UCSD-AML1 (cell line): ENCODE measurements at regions not wholly inside any gene's neighbourhood (a gene's known extent, or its start where the extent isn't known, plus 50 kb on each side); places are given as distances from the start of the nearest gene placed in this dataset.
A peak's percentile ranks its signal among the peaks of the same experiment; 100 is the strongest.

Experiments
- DNase-seq: peaks from one replicate; lab custom pipeline; 2025; ENCODE audit not compliant: unreplicated experiment; lab: John Stamatoyannopoulos, UW

- no peak for DNase-seq
These were observed 576.2 kb downstream of the CPS1 start for GRCh38 chr2:211132573-211132972.

- no peak for DNase-seq
These were observed 577.4 kb downstream of the CPS1 start for GRCh38 chr2:211133766-211134165.

GRCh38 chr2:211138551-211138950 is 582.2 kb downstream of the CPS1 start:
- no peak for DNase-seq

DNA sequence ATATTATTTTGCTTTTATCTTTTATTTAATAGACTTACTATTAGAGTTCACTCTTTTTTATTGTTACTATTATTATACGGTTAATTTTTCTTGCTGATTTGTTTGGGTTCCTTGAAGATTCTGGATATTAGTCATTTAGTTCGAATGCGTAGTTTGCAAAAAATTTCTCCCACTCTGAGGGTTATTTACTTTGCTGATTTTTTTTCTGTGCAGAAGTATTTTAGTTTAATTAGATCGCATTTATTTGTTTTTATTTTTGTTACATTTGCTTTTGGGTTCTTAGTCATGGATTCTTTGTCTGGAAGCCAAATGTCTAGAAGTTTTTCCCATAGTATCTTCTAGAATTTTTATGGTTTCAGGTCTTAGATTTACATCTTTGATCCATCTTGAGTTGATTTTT is 585.2 kb downstream of the CPS1 start:
- DNase-seq: no peak

DNA sequence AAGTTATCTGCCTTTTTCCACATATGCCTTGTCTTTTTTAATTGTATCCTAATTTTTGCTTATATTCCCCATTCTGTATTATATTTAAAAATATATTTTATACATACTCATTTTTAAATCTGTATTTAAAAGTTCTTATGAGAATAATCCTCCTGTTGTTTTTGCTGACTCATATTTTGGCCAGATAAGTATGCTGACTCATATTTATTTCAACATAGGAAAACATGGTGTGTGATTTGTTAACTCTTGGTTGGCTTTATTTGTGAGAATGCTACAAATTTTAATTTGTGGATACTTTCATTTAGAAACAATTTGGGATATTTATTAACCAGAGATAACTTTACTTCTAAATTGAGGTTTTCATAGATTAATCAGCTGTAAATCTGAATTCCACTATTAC is 587.7 kb downstream of the CPS1 start:
- DNase-seq: no peak

DNA sequence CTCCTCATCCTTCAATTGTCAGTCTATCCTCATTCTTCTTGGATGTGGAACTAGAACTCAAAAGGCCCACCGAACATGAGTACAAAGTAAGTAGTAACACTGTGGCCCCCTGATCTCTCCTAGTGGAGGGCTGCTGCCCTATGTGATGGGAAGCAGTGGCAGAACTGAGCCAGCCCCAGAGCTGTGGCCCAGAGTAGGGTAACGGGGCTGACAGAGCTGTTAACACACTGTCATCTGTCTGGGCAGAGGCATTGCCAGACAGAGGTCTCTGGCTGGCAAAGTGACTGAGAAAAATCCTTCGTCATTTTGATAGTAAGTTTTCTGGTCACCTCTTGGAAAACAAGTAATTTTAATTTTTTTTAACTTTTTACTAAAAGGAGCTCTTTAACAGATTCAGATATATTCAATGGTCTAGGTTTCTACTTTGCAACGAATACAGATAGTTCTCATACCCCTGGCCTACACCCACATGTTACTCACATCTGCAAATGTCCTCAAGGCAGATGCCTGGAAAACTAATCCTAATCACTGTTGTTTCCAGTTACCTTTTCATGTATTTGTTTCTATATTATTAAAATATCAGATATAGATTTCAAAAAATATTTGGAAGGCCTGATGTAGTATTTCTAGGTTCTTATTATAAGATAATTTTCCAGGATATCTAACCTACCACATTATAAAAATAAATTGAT is 588.7 kb downstream of the CPS1 start:
- DNase-seq: no peak

DNA sequence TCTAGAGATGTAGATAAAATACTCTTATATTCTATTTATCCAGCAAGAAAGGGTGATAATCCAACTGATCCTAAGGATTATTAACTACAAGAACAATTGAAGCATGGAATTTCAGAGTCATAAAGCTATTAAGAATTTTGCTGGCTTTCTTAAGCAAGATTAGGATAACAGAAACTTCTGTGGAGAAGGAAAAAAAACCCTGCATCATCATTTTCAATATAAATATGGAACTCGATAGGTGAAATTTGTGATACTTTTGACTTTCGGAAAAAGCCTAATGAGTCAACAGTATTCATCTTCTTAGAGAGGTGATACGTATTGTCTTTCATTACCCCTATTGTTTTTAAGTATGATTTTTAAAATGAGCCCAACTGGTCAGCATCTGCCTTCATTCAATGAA is 593.3 kb downstream of the CPS1 start:
- DNase-seq: no peak

- no peak for DNase-seq
These were observed 600.8 kb downstream of the CPS1 start for GRCh38 chr2:211157211-211157610.

- peak; percentile 47 for DNase-seq
These were observed 601.6 kb downstream of the CPS1 start for GRCh38 chr2:211157856-211158463.

DNA sequence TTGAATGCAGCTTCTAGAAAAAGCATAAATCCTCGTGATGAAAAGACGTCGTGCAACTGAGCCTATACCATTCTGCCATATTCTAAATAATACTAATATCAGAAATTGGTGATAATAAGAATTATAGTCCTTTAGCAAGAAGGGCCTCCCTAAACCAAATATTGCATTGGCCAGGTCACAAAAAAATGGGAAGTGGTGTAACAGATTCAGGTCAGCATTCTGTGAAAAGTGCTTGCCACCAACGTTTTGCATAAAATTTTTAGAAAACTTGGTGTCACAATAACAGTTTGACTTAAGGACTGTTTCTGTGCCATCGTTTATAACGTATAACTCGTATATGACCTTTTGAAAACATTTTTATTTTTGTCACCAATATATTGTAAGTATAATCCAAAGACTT is 603.6 kb downstream of the CPS1 start:
- DNase-seq: no peak

GRCh38 chr2:211161236-211161635 is 604.8 kb downstream of the CPS1 start:
- DNase-seq: no peak

DNA sequence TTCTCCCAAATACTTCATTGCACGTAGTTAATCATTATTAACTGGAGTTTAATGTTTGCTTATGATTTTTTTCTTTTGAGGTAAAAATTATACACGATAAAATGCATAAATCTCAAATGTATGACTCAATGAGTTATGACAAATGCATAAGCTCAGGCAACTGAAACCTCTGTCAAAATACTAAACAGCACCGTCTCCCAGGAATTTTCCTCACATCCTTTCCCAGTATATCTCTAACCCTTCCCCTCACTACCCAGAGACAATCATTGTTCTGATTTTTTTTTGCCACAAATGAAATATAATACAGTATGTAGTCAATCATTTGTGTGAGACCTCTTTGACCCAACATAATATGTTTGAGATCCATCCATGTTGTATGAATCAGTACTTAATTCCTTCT is 606.5 kb downstream of the CPS1 start:
- no peak for DNase-seq

DNA sequence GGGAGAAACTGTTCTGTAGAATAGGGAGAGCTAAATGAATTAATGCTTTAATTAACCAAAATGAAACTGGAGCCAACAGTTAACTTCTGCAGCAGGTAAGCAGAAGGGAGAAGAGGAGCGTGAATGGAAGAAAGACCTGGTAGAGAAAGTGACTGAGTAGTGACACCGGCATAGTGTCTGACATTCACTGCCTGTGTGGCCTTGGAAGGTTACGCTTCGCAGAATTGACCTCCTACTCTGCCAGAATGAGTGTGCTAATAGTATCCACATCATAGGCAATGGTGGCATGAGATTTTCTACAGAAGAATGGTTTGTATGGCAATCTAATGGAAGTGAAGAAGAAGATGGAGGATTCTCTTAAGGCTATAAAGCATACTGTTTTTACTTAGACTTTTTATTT is 614.4 kb downstream of the CPS1 start:
- no peak for DNase-seq

- DNase-seq: no peak
These were observed 617.6 kb downstream of the CPS1 start for GRCh38 chr2:211174021-211174420.

- DNase-seq: no peak
These were observed 618.2 kb downstream of the CPS1 start for GRCh38 chr2:211174631-211175030.

- DNase-seq: no peak
These were observed 619.6 kb downstream of the CPS1 start for GRCh38 chr2:211175956-211176355.

DNA sequence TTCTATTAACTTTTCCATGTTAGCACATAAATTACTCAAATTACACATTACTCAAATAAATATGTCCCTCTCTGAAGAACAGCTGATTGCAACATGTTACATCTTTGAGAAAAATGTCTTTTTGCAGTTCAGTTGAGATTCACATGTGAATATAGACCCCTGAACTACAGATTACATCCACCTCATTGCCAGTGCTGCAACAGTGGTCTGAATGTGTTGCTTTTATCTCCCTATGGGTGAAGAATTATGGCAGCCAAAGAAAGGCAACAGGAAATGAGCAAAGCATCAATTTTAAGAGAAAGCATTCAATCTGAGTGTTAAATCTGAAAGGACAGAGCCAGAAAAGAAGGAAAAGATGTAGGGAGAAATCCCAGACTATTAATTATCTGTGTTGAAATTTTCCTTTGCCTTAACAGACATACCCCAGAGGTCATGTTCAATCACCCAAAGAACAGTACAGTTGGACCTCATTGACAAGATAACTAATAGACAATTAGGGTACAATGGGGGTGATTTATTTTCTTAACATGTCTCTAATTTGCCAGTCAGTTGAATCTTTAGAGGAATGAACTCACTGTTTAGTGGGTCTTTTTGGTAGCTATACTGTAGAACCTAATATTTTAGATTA is 620.2 kb downstream of the CPS1 start:
- no peak for DNase-seq

DNA sequence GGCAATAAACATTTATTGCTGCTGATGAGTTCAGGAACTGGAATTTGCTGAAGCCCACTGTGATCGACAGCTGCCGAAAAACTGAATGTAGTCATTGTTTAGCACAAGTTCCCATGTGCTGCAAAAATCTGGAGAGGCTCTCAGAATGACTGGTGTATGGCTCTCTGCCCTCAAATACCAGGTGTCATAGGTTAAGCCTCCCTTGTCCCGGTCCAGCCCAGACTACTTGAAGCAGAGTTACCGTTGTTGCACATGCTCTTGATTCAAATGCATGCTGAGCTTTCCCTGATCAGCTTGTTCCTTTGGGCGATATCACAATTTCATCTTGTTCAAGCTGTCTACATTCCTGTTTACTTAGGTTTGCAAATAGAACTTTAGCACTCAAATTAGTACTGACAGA is 625.2 kb downstream of the CPS1 start:
- DNase-seq: no peak

DNA sequence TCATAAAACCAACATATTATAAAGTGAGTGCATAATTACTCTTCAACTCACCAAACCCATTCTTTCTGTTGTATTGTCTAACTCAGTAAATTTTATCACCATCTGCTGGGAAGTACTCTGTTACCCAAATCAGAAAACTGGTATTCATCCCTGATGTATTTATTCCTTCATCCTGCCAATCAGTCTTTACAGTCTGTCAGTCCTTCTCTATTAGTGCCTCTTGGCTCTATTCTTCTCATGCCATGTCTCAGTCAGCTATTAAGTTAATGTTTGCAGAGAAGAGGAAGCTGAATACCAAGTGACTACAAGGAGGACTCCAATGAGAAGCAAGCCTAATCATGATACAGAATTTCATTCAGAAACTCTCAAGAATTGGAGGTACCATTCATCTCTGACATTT is 631.2 kb downstream of the CPS1 start:
- DNase-seq: no peak

DNA sequence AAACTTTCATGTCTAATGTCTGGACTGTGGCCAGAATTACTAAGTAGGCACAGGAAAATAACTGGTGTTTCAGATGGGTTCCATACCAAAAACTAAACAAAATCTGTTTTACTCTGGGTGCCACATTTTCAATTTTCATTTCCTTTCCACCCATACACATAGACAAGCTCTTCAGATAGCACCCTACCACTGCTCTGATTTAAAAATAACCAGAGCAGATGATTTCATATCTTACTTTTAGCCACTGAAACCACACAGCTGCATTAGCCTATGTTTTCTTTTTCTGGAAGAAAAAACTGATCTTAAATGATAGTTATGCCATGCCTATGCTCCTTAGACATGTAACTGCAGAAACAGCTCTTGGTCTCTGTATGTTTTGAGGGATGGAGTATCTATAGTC is 647.6 kb downstream of the CPS1 start:
- DNase-seq: no peak

DNA sequence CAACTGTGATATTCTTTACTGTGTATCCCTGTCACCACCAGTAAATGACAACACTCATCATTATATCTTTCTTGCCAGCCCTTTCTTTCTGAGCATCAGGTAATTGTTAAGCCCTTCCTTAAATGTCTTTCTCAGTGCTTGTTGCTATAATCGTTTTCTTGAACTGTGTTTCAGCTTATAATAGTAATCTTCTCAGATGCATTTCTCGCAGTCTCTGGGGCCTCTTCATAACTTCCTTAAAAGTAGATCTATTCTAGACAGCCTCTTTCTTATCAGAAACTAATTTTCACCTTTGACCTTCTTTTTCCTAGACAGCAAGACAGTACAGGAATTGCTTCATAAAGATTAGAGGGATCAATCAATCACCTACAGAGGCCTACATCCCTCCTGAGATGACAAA is 648.1 kb downstream of the CPS1 start:
- no peak for DNase-seq

GRCh38 chr2:211204902-211205301 is 648.5 kb downstream of the CPS1 start:
- DNase-seq: no peak

GRCh38 chr2:211205358-211205757 is 649.0 kb downstream of the CPS1 start:
- no peak for DNase-seq
